ENCODE measurements at regions not wholly inside any gene's neighbourhood (a gene's known extent, or its start where the extent isn't known, plus 50 kb on each side); places are given as distances from the start of the nearest gene placed in this dataset.

DNA sequence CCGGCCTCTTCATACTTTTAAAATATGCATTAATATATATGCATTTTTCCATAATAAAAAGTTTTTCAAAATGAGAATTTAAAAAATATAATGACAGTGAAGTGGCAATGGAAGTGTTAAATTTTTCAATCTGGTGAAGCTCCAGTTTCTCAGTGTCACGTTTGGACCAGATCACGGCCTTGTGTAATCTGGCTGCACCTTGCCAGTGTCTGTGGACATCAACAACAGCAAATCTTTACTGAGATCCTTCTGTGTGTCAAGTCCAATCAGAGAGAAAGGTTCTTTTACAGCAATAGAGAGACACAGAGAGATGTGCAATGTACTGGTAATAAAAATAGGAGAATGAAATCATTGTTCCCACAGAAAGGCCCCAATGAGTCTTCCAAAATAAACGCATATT, 49.8 kb upstream of the PAK1 start:
- CTCF ChIA-PET (ENCODE audit: partially characterized antibody): interaction anchor here (0.6 to 1.4 kb wide), 5 partner anchors 12 to 328 kb away, joined by 3 to 6 read pairs (median 3); no protein-coding TSS in a partner anchor
- Histone ChIP-seq H3K79me2 (ENCODE audit: control insufficient read depth in 1 of 2, insufficient read depth in 2 of 2, low read length in 2 of 2) (no peaks in the 10 kb centered on the region), H3K9ac (replicated peaks in 1 of 4; ENCODE audit: extremely low read depth in 1 of 4, low read depth in 3 of 4, low read length in 3 of 4) (no peak overlapping the region), H3K36me3 (ENCODE audit: control insufficient read depth in 2 of 4, insufficient read depth in 4 of 4, low read length in 3 of 4) (no peaks in the 10 kb centered on the region), H4K5ac (ENCODE audit: insufficient read length, low read depth, low read length) (no peak overlapping the region), H4K91ac (replicated peaks; ENCODE audit: insufficient read length, low read length) (peak overlapping the region; percentile 65), H3K9me3 (ENCODE audit: insufficient read depth in 2 of 2, low read depth in 1 of 2, low read length in 1 of 2) (no peaks in the 10 kb centered on the region), H2BK120ac (replicated peaks; ENCODE audit: low read depth, low read length) (peak overlapping the region; percentile 54), H3K4me2 (ENCODE audit: insufficient read depth in 1 of 2, low read depth in 2 of 2, low read length in 2 of 2) (no peak overlapping the region), H3K4me3 (ENCODE audit: extremely low read depth in 1 of 4, insufficient read depth in 2 of 4, low read depth in 3 of 4, low read length in 4 of 4) (no peak overlapping the region), H4K8ac (ENCODE audit: extremely low read depth, insufficient read depth, low read length) (no peak overlapping the region), H2BK15ac (ENCODE audit: low read length) (no peak overlapping the region), H2BK20ac (ENCODE audit: low read length) (0 out of 2 replicates have a peak overlapping the region, but pooled peaks have one; percentile 72), H2BK5ac (ENCODE audit: low read depth, low read length) (no peak overlapping the region), H3K4me1 (replicated peaks in 1 of 4; ENCODE audit: control insufficient read depth in 3 of 4, insufficient read depth in 4 of 4, low read length in 3 of 4) (peaks cover 0 to 9% (median 2%) of the 10 kb centered on the region in 4 experiments; a peak in 4 of 7 replicates), H3K27ac (ENCODE audit: low read depth, low read length) (no peak overlapping the region), H3K14ac (ENCODE audit: insufficient read length) (no peak overlapping the region), H2AFZ (ENCODE audit: low read length) (no peak overlapping the region), H3K18ac (ENCODE audit: extremely low read depth, low read length) (no peak overlapping the region), H3K23me2 (ENCODE audit: low read depth, low read length) (no peaks in the 10 kb centered on the region), H3K23ac (ENCODE audit: insufficient read length) (no peak overlapping the region), H2BK12ac (ENCODE audit: low read depth, low read length) (no peak overlapping the region), H3K4ac (replicated peaks; ENCODE audit: insufficient read length, low read depth, low read length) (no peak overlapping the region), H3K79me1 (ENCODE audit: low read depth, low read length) (no peaks in the 10 kb centered on the region), H3K27me3 (replicated peaks in 1 of 4; ENCODE audit: control insufficient read depth in 3 of 4, extremely low read depth in 1 of 4, insufficient read depth in 3 of 4, low read length in 3 of 4) (peaks cover 0 to 1% (median 0%) of the 10 kb centered on the region in 4 experiments; a peak in 1 of 7 replicates), H4K20me1 (replicated peaks in 1 of 2; ENCODE audit: control insufficient read depth in 1 of 2, insufficient read depth in 2 of 2, low read length in 2 of 2) (no peaks in the 10 kb centered on the region), H2AK5ac (ENCODE audit: low read depth, low read length) (no peak overlapping the region), H3K56ac (replicated peaks; ENCODE audit: insufficient read length, low read depth, low read length) (no peak overlapping the region)
- no peak for DNase-seq (ENCODE audit: low read depth in 1 of 2, low spot score in 2 of 2)
- POLR2A ChIA-PET (ENCODE audit: partially characterized antibody): no interaction called here
- 85% methylated on average over 4 of the region's 4 CpGs; no CpG with 5 or more reads in 1 of the 2 experiments for WGBS, 2 experiments (ENCODE audit: extremely low coverage in 1 of 2, insufficient coverage in 1 of 2, insufficient read length in 1 of 2, insufficient replicate concordance in 2 of 2, low coverage in 1 of 2, low lambda C conversion rate in 2 of 2, missing lambda C conversion rate in 1 of 2)
- FAIRE-seq: no peak
- TF ChIP-seq POLR2AphosphoS5 (IDR thresholded peaks at IDR 0.05; ENCODE audit: low read depth, low read length) (no peak), HDAC2 (IDR thresholded peaks at IDR 0.05; ENCODE audit: borderline replicate concordance in 1 of 2, low read depth in 2 of 2, low read length in 2 of 2) (no peak), RXRA (IDR thresholded peaks at IDR 0.05; ENCODE audit: insufficient read depth, low read depth, low read length) (no peak), FOSL1 (IDR thresholded peaks at IDR 0.05; ENCODE audit: insufficient read depth, low read depth, low read length) (no peak), BRCA1 (IDR thresholded peaks at IDR 0.05; ENCODE audit: low read depth, low read length) (no peak), TAF1 (IDR thresholded peaks at IDR 0.05; ENCODE audit: low read depth, low read length) (no peak), POLR2A (IDR thresholded peaks at IDR 0.05; ENCODE audit: control extremely low read depth in 1 of 2, low read depth in 2 of 2, low read length in 2 of 2) (no peak), GTF2F1 (IDR thresholded peaks at IDR 0.05; ENCODE audit: borderline replicate concordance, low read depth, low read length) (no peak), CTBP2 (IDR thresholded peaks at IDR 0.05; ENCODE audit: borderline replicate concordance, insufficient read depth, insufficient read length, low read length) (no peak), CEBPB (IDR thresholded peaks at IDR 0.05; ENCODE audit: low read depth, low read length) (no peak), SAP30 (IDR thresholded peaks at IDR 0.05; ENCODE audit: insufficient read depth, insufficient replicate concordance, low read length) (no peak), SP4 (IDR thresholded peaks at IDR 0.05; ENCODE audit: low read length) (no peak), RBBP5 (IDR thresholded peaks at IDR 0.05; ENCODE audit: borderline replicate concordance, low read depth, low read length) (no peak), EGR1 (IDR thresholded peaks at IDR 0.05; ENCODE audit: borderline replicate concordance, low read depth, low read length) (no peak), ASH2L (IDR thresholded peaks at IDR 0.05; ENCODE audit: low read length) (no peak), BACH1 (IDR thresholded peaks at IDR 0.05; ENCODE audit: low read length) (no peak)

Measured in H1 (cell line).